Uterus (tissue), 2 donors: ENCODE measurements at regions not wholly inside any gene's neighbourhood (a gene's known extent, or its start where the extent isn't known, plus 50 kb on each side); places are given as distances from the start of the nearest gene placed in this dataset.

Experiments
- POLR2A ChIP-seq, 2 donors: fragments of 450-650 bp; IDR thresholded peaks; one replicate each; pipeline ENCODE4 v1.6.1; 2016; ENCODE audit warnings: antibody characterized with exemption in 2 of 2, mild to moderate bottlenecking in 1 of 2, moderate library complexity in 1 of 2
- TF ChIP-seq, protein P1 (sequence below), 4 experiments: fragments of 200-600 bp in 2 of 4; fragments of 450-650 bp in 2 of 4; sonication (generic) in 2 of 4; IDR thresholded peaks; one replicate each; pipeline ENCODE4 v1.5.1; 2016 to 2019; ENCODE audit warnings: antibody characterized with exemption in 4 of 4, mild to moderate bottlenecking in 2 of 4, moderate library complexity in 1 of 4

DNA sequence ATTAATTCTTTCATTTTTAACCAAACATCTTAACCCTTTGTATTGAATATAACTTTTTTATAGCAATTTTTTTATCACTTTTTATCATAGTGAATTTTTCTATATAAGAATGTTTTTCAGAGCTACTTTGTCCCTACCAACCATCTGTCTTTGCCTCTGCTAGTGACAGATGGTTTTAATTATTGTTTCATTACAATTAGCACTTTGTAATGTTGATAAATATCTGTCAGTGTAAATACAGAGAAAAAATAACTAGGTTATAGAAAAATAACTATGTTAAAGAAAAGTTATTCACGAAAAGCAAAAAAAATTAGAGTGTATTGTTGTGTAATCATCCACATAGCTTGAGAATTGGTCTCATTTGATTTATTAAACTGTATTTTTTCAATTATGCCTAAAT, 91.0 kb upstream of the CDH19 start:
- TF ChIP-seq, protein P1, sequence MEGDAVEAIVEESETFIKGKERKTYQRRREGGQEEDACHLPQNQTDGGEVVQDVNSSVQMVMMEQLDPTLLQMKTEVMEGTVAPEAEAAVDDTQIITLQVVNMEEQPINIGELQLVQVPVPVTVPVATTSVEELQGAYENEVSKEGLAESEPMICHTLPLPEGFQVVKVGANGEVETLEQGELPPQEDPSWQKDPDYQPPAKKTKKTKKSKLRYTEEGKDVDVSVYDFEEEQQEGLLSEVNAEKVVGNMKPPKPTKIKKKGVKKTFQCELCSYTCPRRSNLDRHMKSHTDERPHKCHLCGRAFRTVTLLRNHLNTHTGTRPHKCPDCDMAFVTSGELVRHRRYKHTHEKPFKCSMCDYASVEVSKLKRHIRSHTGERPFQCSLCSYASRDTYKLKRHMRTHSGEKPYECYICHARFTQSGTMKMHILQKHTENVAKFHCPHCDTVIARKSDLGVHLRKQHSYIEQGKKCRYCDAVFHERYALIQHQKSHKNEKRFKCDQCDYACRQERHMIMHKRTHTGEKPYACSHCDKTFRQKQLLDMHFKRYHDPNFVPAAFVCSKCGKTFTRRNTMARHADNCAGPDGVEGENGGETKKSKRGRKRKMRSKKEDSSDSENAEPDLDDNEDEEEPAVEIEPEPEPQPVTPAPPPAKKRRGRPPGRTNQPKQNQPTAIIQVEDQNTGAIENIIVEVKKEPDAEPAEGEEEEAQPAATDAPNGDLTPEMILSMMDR (IDR thresholded peaks at IDR 0.05): no peak
- no peak for TF ChIP-seq POLR2A (IDR thresholded peaks at IDR 0.05)
